Inflammatory macrophage treated with lipopolysaccharide for 1 hour (primary cell): ENCODE measurements at regions not wholly inside any gene's neighbourhood (a gene's known extent, or its start where the extent isn't known, plus 50 kb on each side); places are given as distances from the start of the nearest gene placed in this dataset.

Experiments
- DNase-seq, 2 donors: peaks; one replicate each; pipeline ENCODE4 v3.0.0-alpha.2; 2020 to 2022

- no peak for DNase-seq
Measured at GRCh38 chr3:31479431-31479830, 53.3 kb upstream of the STT3B start.

GRCh38 chr3:31481697-31482096 lies 51.0 kb upstream of the STT3B start:
- no peak for DNase-seq

DNA sequence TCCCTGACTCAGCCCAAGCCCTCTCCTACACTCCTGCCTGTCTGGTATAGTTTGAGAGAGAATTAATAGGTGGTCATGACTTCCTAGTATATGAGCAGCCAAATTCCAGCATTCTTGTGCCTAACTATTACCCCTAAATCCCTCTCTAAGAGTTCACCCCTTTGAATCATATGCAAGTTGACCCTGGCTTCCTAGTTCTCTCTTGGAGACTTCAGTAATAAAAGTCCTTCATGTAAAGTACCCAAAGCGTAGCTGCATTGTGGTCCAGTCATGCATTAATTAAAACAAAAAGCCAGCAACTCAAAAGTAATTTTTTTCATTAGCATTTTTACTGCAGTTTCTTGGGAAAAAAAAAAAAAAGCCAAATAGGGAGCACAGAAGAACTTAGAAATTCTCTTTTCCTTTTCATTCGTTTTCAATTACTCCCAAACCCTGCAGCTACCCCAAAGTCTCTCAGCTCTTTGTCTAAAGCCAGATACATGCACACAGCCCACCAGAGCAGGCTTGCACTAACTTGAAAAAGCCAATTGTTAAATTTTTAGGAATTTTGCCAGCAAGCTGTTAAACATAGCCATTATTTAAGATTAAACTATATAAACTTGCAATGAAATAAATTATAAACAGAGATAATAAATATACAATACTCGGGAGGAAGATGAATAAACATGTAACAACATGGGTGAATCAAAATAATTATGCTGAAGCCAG lies 50.1 kb upstream of the STT3B start:
- DNase-seq = no peak
